ENCODE measurements at regions not wholly inside any gene's neighbourhood (a gene's known extent, or its start where the extent isn't known, plus 50 kb on each side); places are given as distances from the start of the nearest gene placed in this dataset.

DNA sequence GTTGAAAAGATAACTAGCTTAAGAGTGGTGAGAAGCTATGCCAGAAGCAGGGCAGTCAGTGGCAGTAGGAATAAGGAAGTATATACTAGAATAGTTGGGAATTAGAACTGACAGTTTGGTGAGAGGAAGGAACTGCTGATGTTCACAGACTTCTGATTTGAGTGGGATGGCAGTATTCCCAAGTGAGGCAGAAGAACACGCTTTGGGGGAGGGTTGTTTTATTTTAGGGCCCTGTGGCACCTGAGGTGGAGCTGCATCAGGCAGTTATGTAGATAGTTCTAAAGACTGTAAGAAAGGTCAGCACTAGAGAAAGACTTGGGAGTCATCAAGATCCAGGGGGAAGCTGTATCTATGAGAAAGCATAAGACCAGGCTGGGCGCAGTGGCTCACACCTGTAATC, 66.3 kb upstream of the TNRC6B start:
- CTCF ChIA-PET: interaction anchor here (1.2 kb wide), 1 partner anchor 18 kb away, joined by 3 read pairs; no protein-coding TSS in a partner anchor
- no peaks in the 10 kb centered on the region for H3K79me2 ChIP-seq (ENCODE audit: control insufficient read depth, insufficient read depth, low read length)
- no peaks in the 10 kb centered on the region for H3K9me3 ChIP-seq (replicated peaks; ENCODE audit: control insufficient read depth, insufficient read depth, low read length)
- TF ChIP-seq POLR2AphosphoS5 (IDR thresholded peaks at IDR 0.05; ENCODE audit: insufficient read depth, low read depth, low read length) (no peak), JUN (IDR thresholded peaks at IDR 0.05; ENCODE audit: borderline replicate concordance, insufficient read depth, insufficient read length, low read depth) (no peak), EZH2 (IDR thresholded peaks at IDR 0.05; ENCODE audit: borderline replicate concordance, low read depth, low read length, severe bottlenecking) (no peak), POLR2A (IDR thresholded peaks at IDR 0.05; ENCODE audit: low read depth, low read length) (no peak), FOS (IDR thresholded peaks at IDR 0.05; ENCODE audit: borderline replicate concordance, insufficient read depth, low read length) (no peak), GATA2 (IDR thresholded peaks at IDR 0.05; ENCODE audit: insufficient read depth, insufficient read length, low read depth, low read length) (no peak)
- DNase-seq (ENCODE audit: low read depth, low spot score) (no peak), FAIRE-seq (no peak)
- no peaks in the 10 kb centered on the region for H3K9me1 ChIP-seq (replicated peaks; ENCODE audit: control insufficient read depth, extremely low read depth, insufficient read depth, low read length)
- H3K4me2 ChIP-seq (ENCODE audit: insufficient read depth, low read length): no peak overlapping the region
- no peak overlapping the region for H3K9ac ChIP-seq (replicated peaks; ENCODE audit: extremely low read depth, insufficient read depth, low read length)
- no peak overlapping the region for H3K4me3 ChIP-seq (replicated peaks in 1 of 3; ENCODE audit: insufficient read depth in 1 of 3, low read depth in 1 of 3, low read length in 3 of 3)
- no peak overlapping the region for H2AFZ ChIP-seq (ENCODE audit: low read depth, low read length)
- intact Hi-C loops (cut with micrococcal nuclease) (no loop called here), dilution Hi-C loops (cut with MboI; ENCODE audit: extremely low pct_ligation_motif_present, low sequenced_read_pairs) (no loop called here)
- H3K4me1 ChIP-seq (ENCODE audit: control insufficient read depth, extremely low read depth, insufficient read depth, low read length): no peaks in the 10 kb centered on the region
- BruUV-seq (replicated peaks): no TSS peak
- H3K27ac ChIP-seq (ENCODE audit: insufficient read depth, low read depth, low read length): no peak overlapping the region
- H3K36me3 ChIP-seq (ENCODE audit: control insufficient read depth in 2 of 2, extremely low read depth in 1 of 2, insufficient read depth in 2 of 2, low read length in 2 of 2): no peaks in the 10 kb centered on the region
- peaks cover 4% of the 10 kb centered on the region for H4K20me1 ChIP-seq (replicated peaks; ENCODE audit: control insufficient read depth, extremely low read depth, insufficient read depth, low read length)
- POLR2A ChIA-PET: no interaction called here
- no peaks in the 10 kb centered on the region for H3K27me3 ChIP-seq (ENCODE audit: control insufficient read depth in 2 of 2, insufficient read depth in 2 of 2, low read length in 2 of 2)

- Histone ChIP-seq H3K27ac (ENCODE audit: insufficient read depth, low read depth, low read length) (no peak overlapping the region), H4K20me1 (replicated peaks; ENCODE audit: control insufficient read depth, extremely low read depth, insufficient read depth, low read length) (peaks cover 4% of the 10 kb centered on the region), H3K9ac (replicated peaks; ENCODE audit: extremely low read depth, insufficient read depth, low read length) (no peak overlapping the region), H3K4me2 (ENCODE audit: insufficient read depth, low read length) (no peak overlapping the region), H2AFZ (ENCODE audit: low read depth, low read length) (no peak overlapping the region), H3K79me2 (ENCODE audit: control insufficient read depth, insufficient read depth, low read length) (no peaks in the 10 kb centered on the region), H3K9me3 (replicated peaks; ENCODE audit: control insufficient read depth, insufficient read depth, low read length) (no peaks in the 10 kb centered on the region), H3K4me3 (replicated peaks in 1 of 3; ENCODE audit: insufficient read depth in 1 of 3, low read depth in 1 of 3, low read length in 3 of 3) (no peak overlapping the region), H3K27me3 (ENCODE audit: control insufficient read depth in 2 of 2, insufficient read depth in 2 of 2, low read length in 2 of 2) (no peaks in the 10 kb centered on the region), H3K4me1 (ENCODE audit: control insufficient read depth, extremely low read depth, insufficient read depth, low read length) (no peaks in the 10 kb centered on the region), H3K9me1 (replicated peaks; ENCODE audit: control insufficient read depth, extremely low read depth, insufficient read depth, low read length) (no peaks in the 10 kb centered on the region), H3K36me3 (ENCODE audit: control insufficient read depth in 2 of 2, extremely low read depth in 1 of 2, insufficient read depth in 2 of 2, low read length in 2 of 2) (no peaks in the 10 kb centered on the region)
- intact Hi-C loops (cut with micrococcal nuclease) (no loop called here), dilution Hi-C loops (cut with MboI; ENCODE audit: extremely low pct_ligation_motif_present, low sequenced_read_pairs) (no loop called here)
- TF ChIP-seq MAX (IDR thresholded peaks at IDR 0.05; ENCODE audit: insufficient read depth, insufficient read length) (no peak), EZH2 (IDR thresholded peaks at IDR 0.05; ENCODE audit: borderline replicate concordance, low read depth, low read length, severe bottlenecking) (no peak), POLR2A (IDR thresholded peaks at IDR 0.05; ENCODE audit: low read depth, low read length) (no peak), MYC (IDR thresholded peaks at IDR 0.05; ENCODE audit: low read depth, low read length) (no peak), FOS (IDR thresholded peaks at IDR 0.05; ENCODE audit: borderline replicate concordance, insufficient read depth, low read length) (no peak), GATA2 (IDR thresholded peaks at IDR 0.05; ENCODE audit: insufficient read depth, insufficient read length, low read depth, low read length) (no peak), JUN (IDR thresholded peaks at IDR 0.05; ENCODE audit: borderline replicate concordance, insufficient read depth, insufficient read length, low read depth) (no peak), POLR2AphosphoS5 (IDR thresholded peaks at IDR 0.05; ENCODE audit: insufficient read depth, low read depth, low read length) (no peak)
- TF ChIP-seq, protein P1, sequence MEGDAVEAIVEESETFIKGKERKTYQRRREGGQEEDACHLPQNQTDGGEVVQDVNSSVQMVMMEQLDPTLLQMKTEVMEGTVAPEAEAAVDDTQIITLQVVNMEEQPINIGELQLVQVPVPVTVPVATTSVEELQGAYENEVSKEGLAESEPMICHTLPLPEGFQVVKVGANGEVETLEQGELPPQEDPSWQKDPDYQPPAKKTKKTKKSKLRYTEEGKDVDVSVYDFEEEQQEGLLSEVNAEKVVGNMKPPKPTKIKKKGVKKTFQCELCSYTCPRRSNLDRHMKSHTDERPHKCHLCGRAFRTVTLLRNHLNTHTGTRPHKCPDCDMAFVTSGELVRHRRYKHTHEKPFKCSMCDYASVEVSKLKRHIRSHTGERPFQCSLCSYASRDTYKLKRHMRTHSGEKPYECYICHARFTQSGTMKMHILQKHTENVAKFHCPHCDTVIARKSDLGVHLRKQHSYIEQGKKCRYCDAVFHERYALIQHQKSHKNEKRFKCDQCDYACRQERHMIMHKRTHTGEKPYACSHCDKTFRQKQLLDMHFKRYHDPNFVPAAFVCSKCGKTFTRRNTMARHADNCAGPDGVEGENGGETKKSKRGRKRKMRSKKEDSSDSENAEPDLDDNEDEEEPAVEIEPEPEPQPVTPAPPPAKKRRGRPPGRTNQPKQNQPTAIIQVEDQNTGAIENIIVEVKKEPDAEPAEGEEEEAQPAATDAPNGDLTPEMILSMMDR (IDR thresholded peaks at IDR 0.05; ENCODE audit: extremely low read depth in 1 of 2, insufficient read depth in 1 of 2, low read depth in 1 of 2, low read length in 2 of 2): no peak
- FAIRE-seq: no peak
- no TSS peak for BruUV-seq (replicated peaks)
- ChIA-PET CTCF (interaction anchor here (1.2 kb wide), 1 partner anchor 19 kb away, joined by 3 read pairs; no protein-coding TSS in a partner anchor), POLR2A (no interaction called here)
- DNase-seq (ENCODE audit: low read depth, low spot score): no peak
These were observed 65.1 kb upstream of the TNRC6B start for GRCh38 chr22:40112595-40112994.

Data from endothelial cell of umbilical vein (primary cell).